OCI-LY7 (cell line): ENCODE measurements at regions not wholly inside any gene's neighbourhood (a gene's known extent, or its start where the extent isn't known, plus 50 kb on each side); places are given as distances from the start of the nearest gene placed in this dataset.

Experiments
- BruUV-seq: library from RNA; stranded (reverse); fragments of 400-500 nt; replicated peaks from 2 replicates; lab custom pipeline; 2021; lab: Mats Ljungman, UMichigan
- CTCF ChIA-PET: fragments of 300-600 bp; sonication (Branson Sonifier 250); formaldehyde crosslinking; loops from one replicate; lab custom pipeline; 2022; ENCODE audit warnings: antibody characterized with exemption; ENCODE audit not compliant: unreplicated experiment; lab: Charles Lee
- POLR2A ChIA-PET: fragments of 300-600 bp; sonication (Branson Sonifier 250); formaldehyde crosslinking; loops from one replicate; lab custom pipeline; 2022; ENCODE audit warnings: antibody characterized with exemption; lab: Charles Lee
- DNase-seq: peaks from one replicate; pipeline ENCODE4 v3.0.0-alpha.2; 2015; ENCODE audit warnings: low spot score
- H2AFZ ChIP-seq: fragments of 200-600 bp; sonication (generic), shearing (Covaris generic); 2 replicates; pipeline ENCODE4 v1.6.1; 2014; ENCODE audit warnings: mild to moderate bottlenecking, antibody characterized with exemption, low read length, moderate library complexity
- H3K27ac ChIP-seq: fragments of 200-600 bp; sonication (generic); 2 replicates; pipeline ENCODE4 v1.5.1; 2014; ENCODE audit warnings: mixed run types, low read depth, mild to moderate bottlenecking, moderate library complexity, low read length, inconsistent platforms; ENCODE audit not compliant: poor library complexity, severe bottlenecking
- H3K36me3 ChIP-seq: fragments of 200-600 bp; sonication (generic); 2 replicates; pipeline ENCODE4 v1.6.1; 2014; ENCODE audit warnings: mild to moderate bottlenecking, antibody characterized with exemption, low read length, moderate library complexity, mixed read lengths; ENCODE audit not compliant: insufficient read depth
- H3K4me1 ChIP-seq: fragments of 200-600 bp; sonication (generic); 2 replicates; pipeline ENCODE4 v1.5.1; 2014; ENCODE audit warnings: mild to moderate bottlenecking, low read length; ENCODE audit not compliant: insufficient read depth, poor library complexity, severe bottlenecking
- H3K4me2 ChIP-seq: fragments of 200-600 bp; sonication (generic); 2 replicates; pipeline ENCODE4 v1.6.1; 2014; ENCODE audit warnings: mild to moderate bottlenecking, low read length
- H3K4me3 ChIP-seq: fragments of 200-600 bp; sonication (generic); 2 replicates; pipeline ENCODE4 v1.5.1; 2014; ENCODE audit warnings: mild to moderate bottlenecking, low read depth, low read length; ENCODE audit not compliant: poor library complexity, severe bottlenecking
- H3K79me2 ChIP-seq: fragments of 200-600 bp; sonication (generic); 2 replicates; pipeline ENCODE4 v1.6.1; 2016; ENCODE audit warnings: low read depth, mild to moderate bottlenecking, low read length, moderate library complexity, mixed read lengths; ENCODE audit not compliant: insufficient read depth
- H3K9me2 ChIP-seq: fragments of 200-600 bp; sonication (generic); 2 replicates; pipeline ENCODE4 v1.6.1; 2016; ENCODE audit warnings: mild to moderate bottlenecking, low read length, mixed read lengths; ENCODE audit not compliant: insufficient read depth
- H3K9me3 ChIP-seq: fragments of 200-600 bp; sonication (generic); 2 replicates; pipeline ENCODE4 v1.6.1; 2014; ENCODE audit warnings: mild to moderate bottlenecking, mixed run types, low read length, mixed read lengths
- H4K20me1 ChIP-seq: fragments of 200-600 bp; sonication (generic); 2 replicates; pipeline ENCODE4 v1.6.1; 2014; ENCODE audit warnings: mild to moderate bottlenecking, antibody characterized with exemption, low read length, moderate library complexity, mixed read lengths; ENCODE audit not compliant: insufficient read depth
- CTCF ChIP-seq: fragments of 200-600 bp; sonication (generic); conservative IDR thresholded peaks from 2 replicates; pipeline ENCODE4 v1.5.1; 2014; ENCODE audit warnings: mild to moderate bottlenecking, antibody characterized with exemption, low read length, moderate library complexity, mixed read lengths
- EZH2phosphoT487 ChIP-seq: fragments of 200-600 bp; sonication (generic); IDR thresholded peaks from 2 replicates; pipeline ENCODE4 v1.6.1; 2018; ENCODE audit warnings: low read depth, borderline replicate concordance, mild to moderate bottlenecking, mixed run types, antibody characterized with exemption, low read length, moderate library complexity, mixed read lengths
- intact Hi-C: fragments of 100-400 bp; cut with micrococcal nuclease; formaldehyde crosslinking; loops from one replicate; pipeline ENCODE4 v1.10.0; 2022; ENCODE audit not compliant: unreplicated experiment

DNA sequence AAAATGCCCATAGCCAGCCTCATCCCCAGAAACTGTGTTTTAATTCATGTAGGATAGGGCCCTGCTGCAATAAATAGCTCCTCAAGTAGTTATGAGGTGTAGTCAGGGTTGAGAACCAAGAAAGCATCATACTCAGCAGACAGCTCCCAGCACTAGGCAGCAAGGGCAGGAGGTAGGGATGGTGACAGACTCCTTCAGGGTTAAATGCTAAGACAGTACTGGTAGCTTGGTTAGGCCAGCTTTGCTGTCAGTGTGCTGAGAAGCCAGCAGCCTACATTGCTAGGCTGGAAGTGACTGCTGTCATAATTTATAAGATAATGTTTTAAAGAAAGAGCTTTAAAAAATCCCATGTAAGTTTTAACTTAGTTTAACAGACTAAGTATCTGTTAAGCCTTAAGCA is 113.9 kb upstream of the IMMP2L start:
- Histone ChIP-seq H3K27ac (no peak overlapping the region), H3K79me2 (no peaks in the 10 kb centered on the region), H3K36me3 (no peaks in the 10 kb centered on the region), H3K4me2 (no peak overlapping the region), H3K4me1 (no peaks in the 10 kb centered on the region), H3K9me3 (no peaks in the 10 kb centered on the region), H3K9me2 (no peaks in the 10 kb centered on the region), H3K4me3 (no peak overlapping the region), H4K20me1 (no peaks in the 10 kb centered on the region), H2AFZ (no peak overlapping the region)
- ChIA-PET POLR2A (interaction anchor here (1.1 kb wide), 2 partner anchors 9 to 61 kb away, joined by 3 to 4 read pairs; no protein-coding TSS in a partner anchor), CTCF (no interaction called here)
- intact Hi-C loops, result no loop called here
- TF ChIP-seq EZH2phosphoT487, result no peak
- TF ChIP-seq CTCF, result no peak
- DNase-seq, result no peak
- BruUV-seq, result no TSS peak

- no peak for TF ChIP-seq CTCF
- no peak for TF ChIP-seq EZH2phosphoT487
- no peak overlapping the region for H3K4me3 ChIP-seq
- no peaks in the 10 kb centered on the region for H3K79me2 ChIP-seq
- no peaks in the 10 kb centered on the region for H3K4me1 ChIP-seq
- H3K9me3 ChIP-seq, result no peaks in the 10 kb centered on the region
- intact Hi-C loops, result no loop called here
- BruUV-seq, result no TSS peak
- no peak overlapping the region for H3K27ac ChIP-seq
- H3K36me3 ChIP-seq, result no peaks in the 10 kb centered on the region
- no peaks in the 10 kb centered on the region for H4K20me1 ChIP-seq
- no peak overlapping the region for H3K4me2 ChIP-seq
- DNase-seq, result no peak
- no peaks in the 10 kb centered on the region for H3K9me2 ChIP-seq
- CTCF ChIA-PET, result no interaction called here
- no peak overlapping the region for H2AFZ ChIP-seq
- POLR2A ChIA-PET, result no interaction called here
Observed at GRCh38 chr7:111672901-111673300, 110.6 kb upstream of the IMMP2L start.

DNA sequence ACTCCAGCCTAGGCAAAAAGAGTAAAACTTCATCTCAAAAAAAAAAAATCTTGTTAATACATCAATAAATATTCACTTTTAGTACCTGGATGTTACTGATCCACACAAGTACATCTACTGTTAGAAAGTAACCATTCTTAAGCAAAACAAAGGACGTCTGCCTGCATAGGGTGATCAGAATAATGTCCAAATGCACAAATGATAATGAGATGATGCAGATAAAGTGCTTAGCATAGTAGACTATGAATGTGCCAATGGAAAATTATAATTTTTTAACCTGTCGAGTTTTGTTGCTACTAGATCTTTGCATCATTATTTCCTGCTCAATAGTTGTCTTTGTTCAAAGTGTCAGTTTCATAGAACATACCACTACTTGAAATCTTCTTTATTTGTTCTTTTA is 109.6 kb upstream of the IMMP2L start:
- Histone ChIP-seq H3K4me2 (no peak overlapping the region), H3K36me3 (no peaks in the 10 kb centered on the region), H3K9me3 (no peaks in the 10 kb centered on the region), H3K4me1 (no peaks in the 10 kb centered on the region), H3K79me2 (no peaks in the 10 kb centered on the region), H3K4me3 (no peak overlapping the region), H3K27ac (no peak overlapping the region), H2AFZ (no peak overlapping the region), H3K9me2 (no peaks in the 10 kb centered on the region), H4K20me1 (no peaks in the 10 kb centered on the region)
- POLR2A ChIA-PET, result no interaction called here
- no TSS peak for BruUV-seq
- no peak for TF ChIP-seq EZH2phosphoT487
- TF ChIP-seq CTCF, result no peak
- DNase-seq, result no peak
- intact Hi-C loops, result no loop called here
- CTCF ChIA-PET, result no interaction called here
